PC-9 (cell line): ENCODE measurements at regions not wholly inside any gene's neighbourhood (a gene's known extent, or its start where the extent isn't known, plus 50 kb on each side); places are given as distances from the start of the nearest gene placed in this dataset.
"Not testable (repeated sequence)": the region's sequence is repeated elsewhere in the genome, so short reads cannot be mapped to it uniquely, and the experiment has no call there.

Experiments
- BruUV-seq: library from RNA; stranded (reverse); fragments of 400-500 nt; replicated peaks from 2 replicates; lab custom pipeline; 2021; lab: Mats Ljungman, UMichigan
- CTCF ChIA-PET: fragments of 300-600 bp; sonication (Branson Sonifier 250); formaldehyde crosslinking; loops from one replicate; lab custom pipeline; 2022; ENCODE audit warnings: antibody characterized with exemption; lab: Charles Lee
- POLR2A ChIA-PET: fragments of 300-600 bp; sonication (Branson Sonifier 250); formaldehyde crosslinking; loops from one replicate; lab custom pipeline; 2022; ENCODE audit warnings: antibody characterized with exemption; ENCODE audit not compliant: unreplicated experiment; lab: Charles Lee
- DNase-seq, 2 experiments: peaks; one replicate each; pipeline versions ENCODE4 v3.0.0 to v3.0.0-alpha.2; 2015 to 2022; ENCODE audit warnings: mixed read lengths in 1 of 2
- H2AFZ ChIP-seq: fragments of 200-600 bp; sonication (generic); 2 replicates; pipeline ENCODE4 v1.8.1; 2017; ENCODE audit warnings: antibody characterized with exemption
- H3F3A ChIP-seq: fragments of 200-600 bp; sonication (generic); 2 replicates; pipeline ENCODE4 v1.8.1; 2017; ENCODE audit warnings: antibody characterized with exemption, mild to moderate bottlenecking, low read depth; ENCODE audit not compliant: insufficient read depth
- H3K27ac ChIP-seq: fragments of 200-600 bp; sonication (generic); 2 replicates; pipeline ENCODE4 v1.6.1; 2016; ENCODE audit warnings: mixed run types
- H3K27me3 ChIP-seq: fragments of 200-600 bp; sonication (generic); 2 replicates; pipeline ENCODE4 v1.6.1; 2016; ENCODE audit warnings: low read depth, mixed run types; ENCODE audit not compliant: insufficient read depth
- H3K36me3 ChIP-seq: fragments of 200-600 bp; sonication (generic); 2 replicates; pipeline ENCODE4 v1.6.1; 2016; ENCODE audit warnings: low read depth, mixed run types
- H3K4me1 ChIP-seq: fragments of 200-600 bp; sonication (generic); replicated peaks from 2 replicates; pipeline ENCODE4 v1.6.1; 2016; ENCODE audit warnings: mixed run types; ENCODE audit not compliant: insufficient read depth
- H3K4me2 ChIP-seq: fragments of 200-600 bp; sonication (generic); 2 replicates; pipeline ENCODE4 v1.6.1; 2017; ENCODE audit warnings: mixed run types
- H3K4me3 ChIP-seq: fragments of 200-600 bp; sonication (generic); 2 replicates; pipeline ENCODE4 v1.6.1; 2016; ENCODE audit warnings: mixed run types
- H3K79me2 ChIP-seq: fragments of 200-600 bp; sonication (generic); 2 replicates; pipeline ENCODE4 v1.6.1; 2017; ENCODE audit warnings: low read depth, mixed run types
- H3K9me2 ChIP-seq: fragments of 200-600 bp; sonication (generic); 2 replicates; pipeline ENCODE4 v1.8.1; 2017; ENCODE audit warnings: mild to moderate bottlenecking; ENCODE audit not compliant: insufficient read depth
- H3K9me3 ChIP-seq: fragments of 200-600 bp; sonication (generic); 2 replicates; pipeline ENCODE4 v1.8.1; 2016; ENCODE audit warnings: low read depth; ENCODE audit not compliant: insufficient read depth
- H4K20me1 ChIP-seq: fragments of 200-600 bp; sonication (generic); 2 replicates; pipeline ENCODE4 v1.8.1; 2017; ENCODE audit not compliant: insufficient read depth
- CTCF ChIP-seq: fragments of 200-600 bp; sonication (generic); conservative IDR thresholded peaks from 2 replicates; pipeline ENCODE4 v1.6.1; 2017; ENCODE audit warnings: mixed run types, antibody characterized with exemption, mild to moderate bottlenecking, moderate library complexity
- EZH2 ChIP-seq: fragments of 200-600 bp; sonication (generic); IDR thresholded peaks from 2 replicates; pipeline ENCODE4 v1.8.0; 2017; ENCODE audit warnings: antibody characterized with exemption, low read depth
- intact Hi-C: fragments of 100-400 bp; cut with micrococcal nuclease; formaldehyde crosslinking; loops from one replicate; pipeline ENCODE4 v1.10.0; 2022; ENCODE audit not compliant: unreplicated experiment

- Histone ChIP-seq H3F3A (no peaks in the 10 kb centered on the region), H3K79me2 (no peaks in the 10 kb centered on the region), H3K4me2 (no peak overlapping the region), H3K4me3 (no peak overlapping the region), H3K27ac (no peak overlapping the region), H3K4me1 (no peaks in the 10 kb centered on the region), H3K36me3 (no peaks in the 10 kb centered on the region), H3K9me3 (no peaks in the 10 kb centered on the region), H4K20me1 (no peaks in the 10 kb centered on the region), H2AFZ (no peak overlapping the region), H3K27me3 (no peaks in the 10 kb centered on the region), H3K9me2 (no peaks in the 10 kb centered on the region)
- CTCF ChIA-PET: no interaction called here
- intact Hi-C loops: no loop called here
- no peak for DNase-seq
- TF ChIP-seq EZH2 (no peak), CTCF (no peak)
- BruUV-seq: no TSS peak
- POLR2A ChIA-PET: no interaction called here
Observed at GRCh38 chr14:25322784-25323183, 272.8 kb upstream of the STXBP6 start.

- H3K79me2 ChIP-seq, CTCF ChIA-PET, H3K27me3 ChIP-seq, H3K36me3 ChIP-seq, H3K4me1 ChIP-seq, DNase-seq, H2AFZ ChIP-seq, H3K4me3 ChIP-seq, H3K4me2 ChIP-seq, H3K9me2 ChIP-seq, H4K20me1 ChIP-seq, BruUV-seq, intact Hi-C loops, H3K9me3 ChIP-seq, H3K27ac ChIP-seq, POLR2A ChIA-PET, H3F3A ChIP-seq: not testable (repeated sequence)
Observed at GRCh38 chr14:25316007-25316406, 266.1 kb upstream of the STXBP6 start.

GRCh38 chr14:25308244-25308643 is 258.3 kb upstream of the STXBP6 start:
- Histone ChIP-seq H3K4me1 (no peaks in the 10 kb centered on the region), H3K4me3 (no peak overlapping the region), H3K27me3 (no peaks in the 10 kb centered on the region), H3K4me2 (no peak overlapping the region), H4K20me1 (no peaks in the 10 kb centered on the region), H3F3A (no peaks in the 10 kb centered on the region), H2AFZ (no peak overlapping the region), H3K27ac (no peak overlapping the region), H3K9me2 (no peaks in the 10 kb centered on the region), H3K9me3 (no peaks in the 10 kb centered on the region), H3K79me2 (no peaks in the 10 kb centered on the region), H3K36me3 (no peaks in the 10 kb centered on the region)
- POLR2A ChIA-PET: no interaction called here
- no TSS peak for BruUV-seq
- CTCF ChIA-PET: no interaction called here
- intact Hi-C loops: no loop called here
- no peak for DNase-seq
- TF ChIP-seq CTCF (no peak), EZH2 (no peak)

GRCh38 chr14:25303934-25304333 is 254.0 kb upstream of the STXBP6 start:
- intact Hi-C loops: no loop called here
- H3K36me3 ChIP-seq: no peaks in the 10 kb centered on the region
- H3K4me1 ChIP-seq: no peaks in the 10 kb centered on the region
- H3K9me3 ChIP-seq: no peaks in the 10 kb centered on the region
- H2AFZ ChIP-seq: no peak overlapping the region
- no peak overlapping the region for H3K4me3 ChIP-seq
- POLR2A ChIA-PET: no interaction called here
- no peak for DNase-seq
- H3K27me3 ChIP-seq: no peaks in the 10 kb centered on the region
- H3F3A ChIP-seq: no peaks in the 10 kb centered on the region
- BruUV-seq: no TSS peak
- no peaks in the 10 kb centered on the region for H3K9me2 ChIP-seq
- H3K79me2 ChIP-seq: no peaks in the 10 kb centered on the region
- TF ChIP-seq CTCF (no peak), EZH2 (no peak)
- no peaks in the 10 kb centered on the region for H4K20me1 ChIP-seq
- CTCF ChIA-PET: no interaction called here
- H3K27ac ChIP-seq: no peak overlapping the region
- H3K4me2 ChIP-seq: no peak overlapping the region
